HUDEP-2 (cell line): ENCODE measurements at regions not wholly inside any gene's neighbourhood (a gene's known extent, or its start where the extent isn't known, plus 50 kb on each side); places are given as distances from the start of the nearest gene placed in this dataset.
"Not testable (repeated sequence)": the region's sequence is repeated elsewhere in the genome, so short reads cannot be mapped to it uniquely, and the experiment has no call there.

ENCODE experiments used
- DNase-seq, 76 experiments: peaks; one replicate each; lab custom pipeline; 2025; ENCODE audit not compliant: unreplicated experiment in 76 of 76; lab: John Stamatoyannopoulos, UW

DNA sequence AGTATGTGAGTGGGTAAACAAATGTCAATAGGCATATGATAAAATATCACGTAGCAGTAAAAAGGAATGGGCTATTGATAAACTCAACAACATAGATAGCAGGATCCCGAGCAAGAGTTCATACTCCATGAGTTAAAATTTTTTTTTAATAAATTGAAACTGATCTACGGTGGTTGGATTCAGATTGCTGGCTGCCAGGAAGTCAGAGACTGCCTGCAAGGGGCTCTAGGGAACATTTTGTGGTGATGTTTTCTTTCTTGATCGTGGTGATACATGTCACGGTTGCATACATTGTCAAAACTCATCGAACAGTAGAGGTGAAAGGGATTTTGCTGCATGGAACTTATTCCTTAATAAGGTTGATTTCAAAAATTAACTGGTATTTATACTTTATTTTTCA lies 62.6 kb upstream of the WNT7B start:
- DNase-seq, result no peak

DNA sequence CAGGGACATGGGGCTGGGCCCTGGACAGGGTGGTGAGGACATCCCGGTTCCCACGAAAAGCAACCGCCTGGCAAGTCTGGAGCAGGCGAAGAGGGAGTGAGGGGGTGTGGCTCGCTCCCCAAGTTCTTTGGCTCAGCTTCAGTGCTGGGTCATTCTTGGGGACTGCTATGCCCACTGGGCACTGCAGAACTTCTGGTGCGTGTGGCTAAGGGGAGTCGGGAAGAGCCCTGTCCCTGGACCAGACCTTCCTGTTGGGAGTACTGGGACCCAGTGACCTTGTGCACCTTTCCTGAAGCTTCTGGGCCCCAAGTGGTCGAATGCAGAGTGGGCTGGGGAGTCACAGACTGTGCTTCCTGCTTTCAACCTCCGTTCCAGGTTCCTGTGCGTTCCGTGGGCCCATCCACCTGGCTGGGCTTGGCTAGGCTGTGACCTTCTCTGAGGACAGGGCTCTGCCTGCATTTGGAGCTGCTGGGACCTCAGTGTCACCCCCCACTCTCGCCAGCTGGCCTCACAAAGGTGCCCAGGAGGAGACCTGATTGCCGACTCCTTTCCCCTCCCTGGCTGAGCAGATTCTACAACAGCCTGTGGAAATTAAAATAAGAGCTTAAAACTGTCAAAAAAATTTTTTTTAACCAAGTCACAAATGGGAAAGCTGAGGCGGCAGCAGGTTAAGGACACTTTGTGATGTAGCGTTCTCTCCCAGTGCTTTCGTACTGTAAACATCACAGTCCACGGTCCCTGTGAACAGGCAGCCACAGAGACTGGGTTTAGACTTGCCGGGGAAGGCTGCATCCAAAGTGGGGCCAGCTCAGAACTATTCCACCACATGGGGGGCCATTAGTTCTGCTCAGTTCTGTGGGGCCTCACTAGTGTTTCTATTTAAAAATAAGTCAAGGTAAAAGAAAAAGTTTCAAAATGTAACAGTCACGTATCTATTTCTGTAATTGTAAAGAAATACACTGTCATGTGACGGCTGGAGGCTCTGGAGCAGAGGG lies 63.8 kb upstream of the WNT7B start:
- DNase-seq, result no peak

- DNase-seq, result no peak
These were observed 64.7 kb upstream of the WNT7B start for GRCh38 chr22:46041642-46042041.

DNA sequence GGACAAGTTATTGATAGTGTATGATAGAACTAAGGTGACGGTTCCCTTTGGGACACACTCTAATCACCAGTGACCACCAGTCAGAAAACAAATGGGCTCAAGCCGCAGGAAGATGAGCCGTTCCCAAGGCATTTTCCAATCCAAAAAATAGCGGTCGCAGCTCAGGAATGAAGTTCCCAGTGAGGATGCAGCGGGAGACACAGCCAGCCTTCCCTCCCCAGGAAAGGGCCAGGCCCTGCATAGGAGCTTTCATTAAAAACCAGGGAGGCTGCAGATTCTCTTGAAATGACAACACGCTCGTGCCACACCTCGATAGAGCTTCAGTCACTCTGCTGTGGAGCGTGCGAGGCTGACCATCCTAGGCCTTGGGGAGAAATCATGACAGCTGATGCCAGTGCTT lies 65.8 kb upstream of the WNT7B start:
- no peak for DNase-seq

DNA sequence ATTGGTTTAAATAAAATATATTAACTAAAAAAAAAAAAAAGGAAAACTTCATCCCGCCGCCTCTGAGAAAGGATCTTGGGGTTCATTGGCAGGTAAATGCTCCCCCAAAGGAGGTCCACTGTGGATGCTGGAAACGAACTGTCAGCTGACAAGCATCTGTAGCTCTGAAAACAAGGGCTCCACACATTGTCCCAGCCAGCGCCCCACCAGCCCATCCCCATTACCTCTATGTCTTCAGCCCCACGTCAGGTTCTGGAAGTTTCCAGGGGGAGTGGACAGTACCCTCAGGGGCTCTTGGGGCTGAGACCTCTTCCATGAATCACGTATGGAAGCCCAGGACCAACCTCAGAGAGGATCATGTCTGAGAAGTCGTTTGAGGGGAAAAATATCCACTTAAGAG lies 66.4 kb upstream of the WNT7B start:
- no peak for DNase-seq

DNA sequence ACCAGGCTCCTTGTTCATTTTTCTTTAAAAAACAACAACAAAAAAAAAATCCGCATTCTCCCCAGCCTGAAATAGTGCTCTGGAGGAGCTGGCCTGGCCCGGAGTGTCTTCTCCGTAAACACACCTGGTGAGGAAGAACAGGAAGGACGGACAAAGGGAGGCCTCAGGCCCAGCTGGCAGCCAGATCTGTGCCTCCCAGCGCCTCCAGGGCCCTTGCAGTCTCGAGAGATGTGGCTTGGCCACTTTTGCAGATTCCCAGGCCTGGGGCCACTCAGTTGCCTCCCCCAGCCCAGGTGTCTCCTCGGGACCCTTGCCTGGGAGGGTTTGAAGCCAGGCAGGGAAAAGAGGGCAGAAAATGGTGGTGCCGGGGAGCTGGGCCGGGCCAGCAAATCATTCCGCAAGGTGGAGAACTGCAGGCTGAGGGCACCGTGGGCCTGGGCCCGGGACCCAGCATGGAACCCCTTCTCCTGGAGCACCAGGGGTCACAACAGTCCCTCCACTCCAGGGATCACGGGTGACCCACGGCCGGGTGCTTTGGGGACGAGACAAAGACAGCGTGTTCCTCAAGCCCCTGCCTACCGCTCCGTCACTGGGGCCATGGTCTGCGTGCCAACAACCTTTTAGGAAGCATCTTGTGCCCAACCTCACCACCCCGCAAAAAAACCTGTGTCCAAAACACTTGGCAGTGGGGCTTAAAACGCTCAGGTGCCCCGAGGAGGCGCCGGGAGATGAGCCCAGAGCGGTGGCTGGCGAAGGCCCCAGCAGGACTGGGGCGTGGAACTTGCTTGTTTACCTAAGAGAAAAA lies 67.1 kb upstream of the WNT7B start:
- DNase-seq, result no peak

- DNase-seq, result no peak
These were observed 67.9 kb upstream of the WNT7B start for GRCh38 chr22:46044621-46045458.

GRCh38 chr22:46045459-46046298 lies 68.7 kb upstream of the WNT7B start:
- no peak for DNase-seq

DNA sequence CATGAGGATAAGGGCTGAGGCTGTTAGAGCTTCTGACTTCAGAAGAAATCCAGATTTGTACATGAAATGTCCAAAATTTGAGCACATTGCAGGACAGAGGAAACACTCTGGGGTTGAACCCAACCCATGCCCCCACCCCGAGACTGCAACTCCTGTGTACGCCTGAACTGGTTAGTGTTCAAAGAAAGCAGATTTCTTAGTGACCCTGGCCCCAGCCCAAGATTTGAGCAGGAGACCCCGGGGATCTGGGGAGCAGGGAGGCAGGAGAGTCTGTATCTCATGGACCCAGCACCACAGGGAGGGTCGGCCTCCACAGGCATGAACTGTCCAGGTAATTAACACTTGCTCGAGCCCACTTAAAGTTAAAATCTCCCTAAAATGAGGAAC lies 69.3 kb upstream of the WNT7B start:
- DNase-seq, result no peak

DNA sequence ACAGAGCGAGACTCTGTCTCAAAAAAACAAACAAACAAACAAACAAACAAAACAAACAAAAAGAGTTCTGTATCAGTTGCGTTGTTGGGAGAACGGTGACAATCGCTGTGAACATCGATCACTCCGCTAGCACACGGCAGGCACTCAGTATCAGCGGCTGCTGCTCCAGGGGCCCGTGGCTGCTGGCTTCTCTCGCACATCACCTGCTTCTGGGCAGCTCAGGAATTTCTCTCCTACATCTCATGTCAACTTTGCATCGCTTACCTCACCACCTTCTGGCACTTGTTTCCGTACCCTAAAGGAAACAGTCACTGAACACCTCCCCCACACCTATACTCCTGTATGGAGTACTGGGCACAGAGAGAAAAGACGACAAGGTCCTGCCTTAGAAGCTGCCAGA lies 70.3 kb upstream of the WNT7B start:
- no peak for DNase-seq

GRCh38 chr22:46047841-46048595 lies 71.1 kb upstream of the WNT7B start:
- no peak for DNase-seq

- DNase-seq, result not testable (repeated sequence)
These were observed 71.7 kb upstream of the WNT7B start for GRCh38 chr22:46048661-46049060.

DNA sequence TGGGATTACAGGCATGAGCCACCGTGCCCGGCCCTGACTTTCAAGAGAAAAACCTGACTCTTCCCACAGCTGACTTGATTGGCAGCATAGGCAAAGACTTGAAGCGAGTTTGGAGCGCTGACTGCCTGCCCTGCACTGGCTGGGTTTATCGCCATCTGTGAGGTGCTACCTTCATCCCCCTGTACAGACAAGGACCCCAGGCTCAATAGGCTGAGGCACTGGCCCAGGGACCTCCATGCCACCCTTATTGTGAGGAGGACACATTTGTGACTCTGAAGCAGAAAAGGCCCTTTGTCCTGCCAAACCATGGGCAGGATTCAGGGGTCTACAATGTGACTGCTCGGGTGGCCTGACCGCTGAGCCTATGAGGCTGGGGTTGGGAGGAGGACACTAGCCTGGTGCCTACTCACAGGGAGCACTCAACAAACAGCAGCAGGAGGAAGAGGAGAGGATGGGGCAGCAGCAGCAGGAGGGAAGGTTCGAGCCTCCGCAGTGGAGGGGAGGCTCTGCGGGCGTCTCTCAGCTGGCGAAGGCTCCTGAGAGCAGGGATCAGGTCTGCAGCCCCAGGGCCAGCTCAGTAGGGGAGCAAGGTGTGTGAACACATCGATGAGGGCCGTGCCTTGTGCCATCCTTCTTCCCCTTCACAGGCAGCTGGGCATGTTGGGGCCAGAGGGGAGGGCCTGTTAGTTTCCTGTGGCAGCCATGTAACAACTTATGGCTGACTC lies 72.9 kb upstream of the WNT7B start:
- no peak for DNase-seq

GRCh38 chr22:46050451-46050845 lies 73.5 kb upstream of the WNT7B start:
- DNase-seq, result no peak

DNA sequence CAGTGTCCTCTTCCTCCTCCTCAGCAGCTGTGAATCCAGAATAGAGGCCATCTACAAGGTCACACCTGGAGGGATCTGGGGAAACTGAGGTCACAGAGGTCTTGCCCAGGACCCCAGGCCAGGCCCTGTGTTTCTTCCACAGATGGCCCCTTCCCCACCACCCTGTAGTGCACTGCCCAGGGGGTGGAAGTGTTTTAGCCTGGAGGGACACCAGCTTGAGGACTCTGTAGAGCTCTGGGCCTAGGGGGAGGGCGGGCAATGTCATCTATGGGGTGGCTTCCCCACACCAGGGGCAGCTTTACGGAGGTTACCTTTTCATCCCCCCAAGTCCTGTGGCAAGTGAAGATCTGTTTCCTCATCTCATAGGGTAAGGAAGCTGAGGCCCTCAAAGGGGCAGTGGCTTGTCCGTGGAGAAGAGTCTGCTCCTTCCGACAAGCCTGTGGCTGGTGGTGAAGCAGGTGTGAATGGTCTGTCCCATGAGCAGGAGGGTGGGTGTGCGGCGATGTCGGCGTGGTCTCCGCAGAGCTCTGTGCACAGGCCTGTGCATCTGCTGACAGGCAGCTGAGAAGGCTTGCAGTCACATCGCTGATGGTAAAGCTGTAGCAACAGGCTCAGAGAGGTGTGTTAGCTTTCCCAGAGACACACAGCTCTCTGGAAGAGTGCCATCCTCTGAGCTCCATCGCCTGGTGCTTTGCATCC lies 74.1 kb upstream of the WNT7B start:
- no peak for DNase-seq

- DNase-seq, result no peak
These were observed 74.7 kb upstream of the WNT7B start for GRCh38 chr22:46051646-46052045.

- no peak for DNase-seq
These were observed 75.4 kb upstream of the WNT7B start for GRCh38 chr22:46052331-46052771.
